ENCODE measurements at regions not wholly inside any gene's neighbourhood (a gene's known extent, or its start where the extent isn't known, plus 50 kb on each side); places are given as distances from the start of the nearest gene placed in this dataset.

- H3K36me3 ChIP-seq (ENCODE audit: control insufficient read depth, insufficient read depth, low read length): no peaks in the 10 kb centered on the region
- DNase-seq (ENCODE audit: low read depth): no peak
- no peak overlapping the region for H3K4me3 ChIP-seq (ENCODE audit: low read depth, low read length)
- FAIRE-seq: no peak
- TF ChIP-seq, protein P1, sequence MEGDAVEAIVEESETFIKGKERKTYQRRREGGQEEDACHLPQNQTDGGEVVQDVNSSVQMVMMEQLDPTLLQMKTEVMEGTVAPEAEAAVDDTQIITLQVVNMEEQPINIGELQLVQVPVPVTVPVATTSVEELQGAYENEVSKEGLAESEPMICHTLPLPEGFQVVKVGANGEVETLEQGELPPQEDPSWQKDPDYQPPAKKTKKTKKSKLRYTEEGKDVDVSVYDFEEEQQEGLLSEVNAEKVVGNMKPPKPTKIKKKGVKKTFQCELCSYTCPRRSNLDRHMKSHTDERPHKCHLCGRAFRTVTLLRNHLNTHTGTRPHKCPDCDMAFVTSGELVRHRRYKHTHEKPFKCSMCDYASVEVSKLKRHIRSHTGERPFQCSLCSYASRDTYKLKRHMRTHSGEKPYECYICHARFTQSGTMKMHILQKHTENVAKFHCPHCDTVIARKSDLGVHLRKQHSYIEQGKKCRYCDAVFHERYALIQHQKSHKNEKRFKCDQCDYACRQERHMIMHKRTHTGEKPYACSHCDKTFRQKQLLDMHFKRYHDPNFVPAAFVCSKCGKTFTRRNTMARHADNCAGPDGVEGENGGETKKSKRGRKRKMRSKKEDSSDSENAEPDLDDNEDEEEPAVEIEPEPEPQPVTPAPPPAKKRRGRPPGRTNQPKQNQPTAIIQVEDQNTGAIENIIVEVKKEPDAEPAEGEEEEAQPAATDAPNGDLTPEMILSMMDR (IDR thresholded peaks at IDR 0.05; ENCODE audit: insufficient read depth, low read length, severe bottlenecking): no peak
- H3K27me3 ChIP-seq (ENCODE audit: control insufficient read depth, insufficient read depth, low read length): no peaks in the 10 kb centered on the region
Measured at GRCh38 chr6:66848244-66848953, 1141.4 kb upstream of the EYS start.

GRCh38 chr6:66838764-66839163, 1131.7 kb upstream of the EYS start:
- no peaks in the 10 kb centered on the region for H3K36me3 ChIP-seq (ENCODE audit: control insufficient read depth, insufficient read depth, low read length)
- TF ChIP-seq, protein P1 (IDR thresholded peaks at IDR 0.05; ENCODE audit: insufficient read depth, low read length, severe bottlenecking): no peak
- DNase-seq (ENCODE audit: low read depth) (no peak), FAIRE-seq (no peak)
- H3K27me3 ChIP-seq (ENCODE audit: control insufficient read depth, insufficient read depth, low read length): no peaks in the 10 kb centered on the region
- no peak overlapping the region for H3K4me3 ChIP-seq (ENCODE audit: low read depth, low read length)

DNA sequence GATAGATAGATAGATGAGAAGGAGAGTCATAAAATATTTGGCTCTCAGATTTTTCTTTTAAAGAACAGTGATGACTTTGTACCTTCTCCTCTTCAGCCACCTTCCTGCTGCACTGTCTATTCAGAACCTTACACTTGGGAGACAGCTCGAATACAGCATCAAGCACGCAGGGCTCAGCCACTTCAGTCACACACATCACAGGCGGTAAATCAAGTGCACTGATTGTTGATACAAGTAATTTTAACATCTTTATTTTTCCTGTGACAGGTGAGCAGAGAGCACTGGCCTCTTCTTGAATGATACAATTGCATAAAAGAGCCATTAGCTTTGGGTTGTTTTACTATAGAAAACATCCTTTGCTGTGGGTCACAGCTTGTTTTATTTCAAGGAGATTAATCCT, 1118.5 kb upstream of the EYS start:
- TF ChIP-seq, protein P1 (IDR thresholded peaks at IDR 0.05; ENCODE audit: insufficient read depth, low read length, severe bottlenecking): no peak
- H3K4me3 ChIP-seq (ENCODE audit: low read depth, low read length): no peak overlapping the region
- no peaks in the 10 kb centered on the region for H3K36me3 ChIP-seq (ENCODE audit: control insufficient read depth, insufficient read depth, low read length)
- FAIRE-seq (no peak), DNase-seq (ENCODE audit: low read depth) (no peak)
- H3K27me3 ChIP-seq (ENCODE audit: control insufficient read depth, insufficient read depth, low read length): no peaks in the 10 kb centered on the region

DNA sequence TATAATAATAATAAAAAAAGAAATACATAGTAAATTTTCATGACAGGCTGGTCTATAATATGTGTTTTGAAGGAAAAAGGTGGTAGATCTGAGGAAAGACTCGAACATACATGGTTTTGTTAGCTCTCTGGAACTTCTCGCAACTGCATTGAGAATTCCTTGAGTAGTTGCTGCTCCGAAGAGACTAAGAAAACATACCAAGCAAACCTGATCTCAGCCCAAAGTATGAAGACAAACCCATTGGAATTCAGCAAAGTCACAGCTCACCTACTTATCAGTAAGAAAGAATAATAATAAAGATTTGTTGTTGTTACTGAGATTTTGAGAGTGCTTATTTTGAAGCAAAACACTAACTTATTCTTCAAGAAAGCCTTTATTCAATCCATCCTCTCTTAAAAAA, 1107.1 kb upstream of the EYS start:
- DNase-seq (ENCODE audit: low read depth) (no peak), FAIRE-seq (no peak)
- TF ChIP-seq, protein P1 (IDR thresholded peaks at IDR 0.05; ENCODE audit: insufficient read depth, low read length, severe bottlenecking): no peak
- H3K27me3 ChIP-seq (ENCODE audit: control insufficient read depth, insufficient read depth, low read length): no peaks in the 10 kb centered on the region
- no peaks in the 10 kb centered on the region for H3K36me3 ChIP-seq (ENCODE audit: control insufficient read depth, insufficient read depth, low read length)
- no peak overlapping the region for H3K4me3 ChIP-seq (ENCODE audit: low read depth, low read length)

DNA sequence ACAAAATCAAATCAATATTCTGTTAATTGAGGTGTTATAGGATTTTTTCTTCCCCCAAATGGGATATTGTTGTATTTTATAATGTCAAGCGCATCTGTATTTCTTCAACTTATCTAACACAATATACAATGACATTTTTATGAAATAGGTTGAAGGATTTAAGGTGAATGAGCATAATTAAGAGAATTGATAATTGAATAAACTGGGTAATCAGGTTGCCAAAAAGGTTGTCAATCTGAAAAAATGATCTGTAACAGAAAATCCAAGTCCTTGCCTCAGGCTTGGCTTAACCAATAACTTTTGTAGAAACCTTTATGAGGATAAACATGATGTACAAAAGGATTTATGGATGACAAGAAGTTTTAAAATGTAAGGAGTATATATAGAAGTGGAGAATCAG, 1101.7 kb upstream of the EYS start:
- H3K27me3 ChIP-seq (ENCODE audit: control insufficient read depth, insufficient read depth, low read length): no peaks in the 10 kb centered on the region
- H3K36me3 ChIP-seq (ENCODE audit: control insufficient read depth, insufficient read depth, low read length): no peaks in the 10 kb centered on the region
- TF ChIP-seq, protein P1 (IDR thresholded peaks at IDR 0.05; ENCODE audit: insufficient read depth, low read length, severe bottlenecking): no peak
- no peak overlapping the region for H3K4me3 ChIP-seq (ENCODE audit: low read depth, low read length)
- FAIRE-seq (no peak), DNase-seq (ENCODE audit: low read depth) (no peak)

GRCh38 chr6:66796987-66797386, 1090.0 kb upstream of the EYS start:
- TF ChIP-seq, protein P1 (IDR thresholded peaks at IDR 0.05; ENCODE audit: insufficient read depth, low read length, severe bottlenecking): no peak
- Histone ChIP-seq H3K27me3 (ENCODE audit: control insufficient read depth, insufficient read depth, low read length) (no peaks in the 10 kb centered on the region), H3K4me3 (ENCODE audit: low read depth, low read length) (no peak overlapping the region), H3K36me3 (ENCODE audit: control insufficient read depth, insufficient read depth, low read length) (no peaks in the 10 kb centered on the region)
- no peak for FAIRE-seq
- no peak for DNase-seq (ENCODE audit: low read depth)

Measured in bronchial epithelial cell (primary cell).